ENCODE measurements at regions not wholly inside any gene's neighbourhood (a gene's known extent, or its start where the extent isn't known, plus 50 kb on each side); places are given as distances from the start of the nearest gene placed in this dataset.

GRCh38 chr9:84583866-84584265 is 85.7 kb upstream of the NTRK2 start:
- H3K27ac ChIP-seq = no peak overlapping the region
- TF ChIP-seq ZFX (IDR thresholded peaks at IDR 0.05; ENCODE audit: borderline replicate concordance) = no peak
- TF ChIP-seq, protein P1, sequence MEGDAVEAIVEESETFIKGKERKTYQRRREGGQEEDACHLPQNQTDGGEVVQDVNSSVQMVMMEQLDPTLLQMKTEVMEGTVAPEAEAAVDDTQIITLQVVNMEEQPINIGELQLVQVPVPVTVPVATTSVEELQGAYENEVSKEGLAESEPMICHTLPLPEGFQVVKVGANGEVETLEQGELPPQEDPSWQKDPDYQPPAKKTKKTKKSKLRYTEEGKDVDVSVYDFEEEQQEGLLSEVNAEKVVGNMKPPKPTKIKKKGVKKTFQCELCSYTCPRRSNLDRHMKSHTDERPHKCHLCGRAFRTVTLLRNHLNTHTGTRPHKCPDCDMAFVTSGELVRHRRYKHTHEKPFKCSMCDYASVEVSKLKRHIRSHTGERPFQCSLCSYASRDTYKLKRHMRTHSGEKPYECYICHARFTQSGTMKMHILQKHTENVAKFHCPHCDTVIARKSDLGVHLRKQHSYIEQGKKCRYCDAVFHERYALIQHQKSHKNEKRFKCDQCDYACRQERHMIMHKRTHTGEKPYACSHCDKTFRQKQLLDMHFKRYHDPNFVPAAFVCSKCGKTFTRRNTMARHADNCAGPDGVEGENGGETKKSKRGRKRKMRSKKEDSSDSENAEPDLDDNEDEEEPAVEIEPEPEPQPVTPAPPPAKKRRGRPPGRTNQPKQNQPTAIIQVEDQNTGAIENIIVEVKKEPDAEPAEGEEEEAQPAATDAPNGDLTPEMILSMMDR (IDR thresholded peaks at IDR 0.05) = no peak

DNA sequence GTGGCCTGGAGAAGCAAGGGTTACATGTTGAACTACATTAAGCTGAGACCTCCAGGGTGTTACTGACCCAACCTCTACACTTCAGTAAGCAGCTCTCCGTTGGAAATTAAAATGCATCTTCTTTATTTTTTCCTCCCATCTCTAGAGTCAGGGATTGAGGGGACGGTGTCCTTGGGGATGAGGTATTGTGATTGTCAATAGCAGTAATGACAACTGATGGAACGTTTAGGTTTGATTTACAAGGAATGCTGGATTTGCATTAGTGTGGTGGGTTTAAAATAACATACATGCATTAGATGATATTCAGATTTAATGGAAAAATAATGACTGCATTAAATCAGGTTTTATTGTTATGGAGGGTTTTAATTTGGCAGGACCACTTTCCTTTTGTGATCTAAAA is 82.9 kb upstream of the NTRK2 start:
- TF ChIP-seq, protein P1 (IDR thresholded peaks at IDR 0.05) = no peak
- TF ChIP-seq ZFX (IDR thresholded peaks at IDR 0.05; ENCODE audit: borderline replicate concordance) = no peak
- H3K27ac ChIP-seq = no peak overlapping the region

DNA sequence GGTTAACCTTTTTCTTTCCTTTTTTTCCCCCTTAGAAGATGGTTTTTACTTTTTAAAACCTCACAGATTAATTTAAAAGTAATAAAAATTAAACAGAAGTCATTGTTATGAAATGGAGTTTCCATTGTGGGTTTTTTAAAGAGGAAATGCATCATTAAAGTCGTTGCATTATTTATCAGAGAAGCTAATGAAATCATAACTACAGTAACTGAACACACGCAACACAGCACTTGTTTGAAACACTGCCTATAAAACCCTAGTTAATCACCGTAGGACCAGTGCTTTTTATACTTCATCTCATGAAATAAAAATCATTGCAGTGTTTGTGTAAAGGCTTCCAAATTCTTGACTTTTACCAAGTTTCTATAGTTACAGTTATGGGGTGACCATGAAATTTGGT is 82.4 kb upstream of the NTRK2 start:
- TF ChIP-seq, protein P1 (IDR thresholded peaks at IDR 0.05) = no peak
- no peak for TF ChIP-seq ZFX (IDR thresholded peaks at IDR 0.05; ENCODE audit: borderline replicate concordance)
- no peak overlapping the region for H3K27ac ChIP-seq

DNA sequence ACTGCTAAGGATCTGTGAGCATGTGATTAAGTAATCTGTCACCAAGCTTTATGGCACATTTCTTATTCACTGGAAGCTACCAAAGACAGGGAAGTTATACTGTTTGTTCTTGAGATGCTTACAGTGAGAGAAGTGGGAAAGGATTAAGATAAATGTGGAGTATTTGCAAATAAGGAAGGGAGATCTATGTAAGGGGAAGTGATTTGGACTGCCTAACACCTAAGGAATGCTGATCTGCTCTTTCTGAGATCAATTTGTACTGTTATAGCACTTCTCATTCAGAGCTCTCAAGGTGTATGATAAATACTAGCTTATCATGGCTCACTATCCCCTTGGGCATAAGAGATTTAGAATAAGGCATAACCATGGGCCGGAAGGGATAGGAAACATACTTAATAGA is 80.0 kb upstream of the NTRK2 start:
- no peak overlapping the region for H3K27ac ChIP-seq
- TF ChIP-seq, protein P1 (IDR thresholded peaks at IDR 0.05) = no peak
- no peak for TF ChIP-seq ZFX (IDR thresholded peaks at IDR 0.05; ENCODE audit: borderline replicate concordance)

GRCh38 chr9:84590706-84591105 is 78.8 kb upstream of the NTRK2 start:
- no peak overlapping the region for H3K27ac ChIP-seq
- TF ChIP-seq, protein P1 (IDR thresholded peaks at IDR 0.05) = no peak
- no peak for TF ChIP-seq ZFX (IDR thresholded peaks at IDR 0.05; ENCODE audit: borderline replicate concordance)

GRCh38 chr9:84592918-84593317 is 76.6 kb upstream of the NTRK2 start:
- TF ChIP-seq, protein P1 (IDR thresholded peaks at IDR 0.05) = no peak
- TF ChIP-seq ZFX (IDR thresholded peaks at IDR 0.05; ENCODE audit: borderline replicate concordance) = no peak
- H3K27ac ChIP-seq = no peak overlapping the region

GRCh38 chr9:84593352-84593751 is 76.2 kb upstream of the NTRK2 start:
- TF ChIP-seq, protein P1 (IDR thresholded peaks at IDR 0.05) = no peak
- no peak for TF ChIP-seq ZFX (IDR thresholded peaks at IDR 0.05; ENCODE audit: borderline replicate concordance)
- no peak overlapping the region for H3K27ac ChIP-seq
